D721Med (cell line): ENCODE measurements at regions not wholly inside any gene's neighbourhood (a gene's known extent, or its start where the extent isn't known, plus 50 kb on each side); places are given as distances from the start of the nearest gene placed in this dataset.
"Not testable (repeated sequence)": the region's sequence is repeated elsewhere in the genome, so short reads cannot be mapped to it uniquely, and the experiment has no call there.

Source experiments
- DNase-seq: peaks from one replicate; pipeline ENCODE4 v3.0.0; 2011; ENCODE audit warnings: low spot score; ENCODE audit not compliant: insufficient read length
- FAIRE-seq: peaks from 2 replicates; lab custom pipeline; 2011; peaks lifted over from hg19 to GRCh38; lab: Jason Lieb, UNC
- CTCF ChIP-seq: IDR thresholded peaks from 2 replicates; pipeline ENCODE4 v1.5.1; 2012; ENCODE audit warnings: mild to moderate bottlenecking, control low read depth; ENCODE audit not compliant: insufficient read depth; ENCODE audit errors: missing control alignments

- TF ChIP-seq CTCF, result no peak
- FAIRE-seq, result no peak
- DNase-seq, result no peak
These were observed 388.8 kb upstream of the RUNX1 start for GRCh38 chr21:35437941-35438340.

- no peak for FAIRE-seq
- DNase-seq, result no peak
- TF ChIP-seq CTCF, result no peak
These were observed 387.8 kb upstream of the RUNX1 start for GRCh38 chr21:35436899-35437298.

- not testable (repeated sequence) for FAIRE-seq, DNase-seq
These were observed 383.5 kb upstream of the RUNX1 start for GRCh38 chr21:35432601-35433000.

- FAIRE-seq, result no peak
- TF ChIP-seq CTCF, result no peak
- no peak for DNase-seq
These were observed 381.2 kb upstream of the RUNX1 start for GRCh38 chr21:35430260-35430659.

GRCh38 chr21:35428937-35429336 lies 379.8 kb upstream of the RUNX1 start:
- no peak for FAIRE-seq
- TF ChIP-seq CTCF, result no peak

GRCh38 chr21:35428489-35428888 lies 379.4 kb upstream of the RUNX1 start:
- FAIRE-seq (no peak), DNase-seq (no peak)
- no peak for TF ChIP-seq CTCF

More at GRCh38 chr21:35428937-35429336, 379.8 kb upstream of the RUNX1 start:
- DNase-seq, result no peak

- no peak for TF ChIP-seq CTCF
- DNase-seq (no peak), FAIRE-seq (no peak)
These were observed 378.9 kb upstream of the RUNX1 start for GRCh38 chr21:35428001-35428320.
